Right kidney (tissue), 1 donor: ENCODE measurements at regions not wholly inside any gene's neighbourhood (a gene's known extent, or its start where the extent isn't known, plus 50 kb on each side); places are given as distances from the start of the nearest gene placed in this dataset.
"Not testable (repeated sequence)": the region's sequence is repeated elsewhere in the genome, so short reads cannot be mapped to it uniquely, and the experiment has no call there.

Experiments
- DNase-seq: peaks from one replicate; pipeline ENCODE4 v3.0.0-alpha.2; 2016

- no peak for DNase-seq
These were observed 731.9 kb downstream of the STPG2 start for GRCh38 chr4:97411356-97411755.

GRCh38 chr4:97412331-97412730 lies 730.9 kb downstream of the STPG2 start:
- no peak for DNase-seq

GRCh38 chr4:97414161-97414560 lies 729.1 kb downstream of the STPG2 start:
- DNase-seq, result no peak

GRCh38 chr4:97432551-97432950 lies 710.7 kb downstream of the STPG2 start:
- no peak for DNase-seq

GRCh38 chr4:97437998-97438705 lies 705.1 kb downstream of the STPG2 start:
- DNase-seq, result not testable (repeated sequence)

- DNase-seq, result no peak
These were observed 690.1 kb downstream of the STPG2 start for GRCh38 chr4:97453186-97453585.

- peak; percentile 15 for DNase-seq
These were observed 686.0 kb downstream of the STPG2 start for GRCh38 chr4:97457253-97457652.

- no peak for DNase-seq
These were observed 675.0 kb downstream of the STPG2 start for GRCh38 chr4:97468272-97468671.

GRCh38 chr4:97475621-97476020 lies 667.7 kb downstream of the STPG2 start:
- no peak for DNase-seq

GRCh38 chr4:97477974-97478373 lies 665.3 kb downstream of the STPG2 start:
- DNase-seq, result no peak

- DNase-seq, result no peak
These were observed 663.9 kb downstream of the STPG2 start for GRCh38 chr4:97479388-97479787.

- DNase-seq, result no peak
These were observed 651.4 kb downstream of the STPG2 start for GRCh38 chr4:97491856-97492255.

GRCh38 chr4:97493815-97494518 lies 649.3 kb downstream of the STPG2 start:
- DNase-seq, result no peak

- no peak for DNase-seq
These were observed 646.9 kb downstream of the STPG2 start for GRCh38 chr4:97496298-97496873.

- no peak for DNase-seq
These were observed 644.4 kb downstream of the STPG2 start for GRCh38 chr4:97498875-97499274.

- DNase-seq, result no peak
These were observed 642.9 kb downstream of the STPG2 start for GRCh38 chr4:97500423-97500822.

- no peak for DNase-seq
These were observed 638.6 kb downstream of the STPG2 start for GRCh38 chr4:97504713-97505112.

GRCh38 chr4:97507587-97508245 lies 635.6 kb downstream of the STPG2 start:
- no peak for DNase-seq
